GM23338 (cell line): ENCODE measurements at regions not wholly inside any gene's neighbourhood (a gene's known extent, or its start where the extent isn't known, plus 50 kb on each side); places are given as distances from the start of the nearest gene placed in this dataset.

ENCODE experiments used
- ATAC-seq: fragments of 200-7000 bp; cut with Tn5 transposase; 3 replicates; pipeline ENCODE4 v1.9.1; 2020
- DNase-seq: peaks from one replicate; pipeline ENCODE4 v3.0.0-alpha.2; 2015; ENCODE audit warnings: low spot score
- H2AFZ ChIP-seq: fragments of 200-600 bp; sonication (generic); 2 replicates; pipeline ENCODE4 v1.8.0; 2016; ENCODE audit warnings: antibody characterized with exemption, mild to moderate bottlenecking, moderate library complexity
- H3F3A ChIP-seq: fragments of 200-600 bp; sonication (generic); replicated peaks from 2 replicates; pipeline ENCODE4 v1.8.0; 2017; ENCODE audit warnings: antibody characterized with exemption, mixed run types, low read depth
- H3K27ac ChIP-seq: fragments of 200-600 bp; sonication (generic); 2 replicates; pipeline ENCODE4 v1.6.1; 2016; ENCODE audit warnings: low read depth
- H3K27me3 ChIP-seq: fragments of 200-600 bp; sonication (generic); 2 replicates; pipeline ENCODE4 v1.8.0; 2016; ENCODE audit warnings: mild to moderate bottlenecking, mixed run types, moderate library complexity; ENCODE audit not compliant: insufficient read depth
- H3K36me3 ChIP-seq: fragments of 200-600 bp; sonication (generic); 2 replicates; pipeline ENCODE4 v1.8.0; 2016; ENCODE audit warnings: mild to moderate bottlenecking; ENCODE audit not compliant: insufficient read depth
- H3K4me1 ChIP-seq: fragments of 200-600 bp; sonication (generic); 2 replicates; pipeline ENCODE4 v1.8.0; 2016; ENCODE audit warnings: mild to moderate bottlenecking, moderate library complexity; ENCODE audit not compliant: insufficient read depth
- H3K4me2 ChIP-seq: fragments of 200-600 bp; sonication (generic); 2 replicates; pipeline ENCODE4 v1.7.1; 2017; ENCODE audit warnings: mixed run types
- H3K4me3 ChIP-seq: fragments of 200-600 bp; sonication (generic); 2 replicates; pipeline ENCODE4 v1.6.1; 2016; ENCODE audit warnings: mixed run types
- H3K79me2 ChIP-seq: fragments of 200-600 bp; sonication (generic); replicated peaks from 2 replicates; pipeline ENCODE4 v1.8.0; 2017; ENCODE audit warnings: mild to moderate bottlenecking; ENCODE audit not compliant: insufficient read depth
- H3K9me2 ChIP-seq: fragments of 200-600 bp; sonication (generic); 2 replicates; pipeline ENCODE4 v1.8.0; 2017; ENCODE audit not compliant: insufficient read depth
- H4K20me1 ChIP-seq: fragments of 200-600 bp; sonication (generic); replicated peaks from 2 replicates; pipeline ENCODE4 v1.8.0; 2017; ENCODE audit warnings: mild to moderate bottlenecking; ENCODE audit not compliant: insufficient read depth
- H3K27ac Mint-ChIP-seq: 2 replicates; pipeline ENCODE4 v1.8.0; 2020; ENCODE audit warnings: inconsistent platforms, mild to moderate bottlenecking, moderate library complexity, mixed read lengths
- H3K27me3 Mint-ChIP-seq: 3 replicates; pipeline ENCODE4 v1.8.0; 2022; ENCODE audit warnings: low read depth, mild to moderate bottlenecking, moderate library complexity, mixed read lengths, inconsistent platforms; ENCODE audit not compliant: insufficient read depth, poor library complexity
- H3K36me3 Mint-ChIP-seq: 3 replicates; pipeline ENCODE4 v1.8.0; 2021; ENCODE audit warnings: low read depth, mild to moderate bottlenecking, inconsistent platforms, moderate library complexity, mixed read lengths
- H3K4me1 Mint-ChIP-seq: 3 replicates; pipeline ENCODE4 v1.8.0; 2020; ENCODE audit warnings: mild to moderate bottlenecking, inconsistent platforms, mixed read lengths
- H3K4me3 Mint-ChIP-seq: 3 replicates; pipeline ENCODE4 v1.8.0; 2021; ENCODE audit warnings: moderate library complexity, mild to moderate bottlenecking, inconsistent platforms, mixed read lengths
- H3K9me3 Mint-ChIP-seq: 3 replicates; pipeline ENCODE4 v1.8.0; 2020; ENCODE audit warnings: moderate library complexity, mild to moderate bottlenecking, inconsistent platforms, mixed read lengths
- CREB1 ChIP-seq: fragments of 250-450 bp; sonication (Bioruptor Pico); IDR thresholded peaks from 2 replicates; pipeline ENCODE4 v1.5.0; 2020; ENCODE audit warnings: low read depth, mild to moderate bottlenecking, moderate library complexity
- CTCF ChIP-seq, 2 experiments: fragments of 200-600 bp in 1 of 2; sonication (generic) in 1 of 2; conservative IDR thresholded peaks; 2 replicates each; pipeline versions ENCODE4 v1.5.1 to v1.6.1; 2016 to 2017; ENCODE audit warnings: antibody characterized with exemption in 2 of 2, low read depth in 2 of 2, mild to moderate bottlenecking in 2 of 2, moderate library complexity in 1 of 2
- ETS1 ChIP-seq: IDR thresholded peaks from 2 replicates; pipeline ENCODE4 v1.6.1; 2016; ENCODE audit warnings: antibody characterized with exemption
- EZH2 ChIP-seq: fragments of 200-600 bp; sonication (generic); IDR thresholded peaks from one replicate; pipeline ENCODE4 v1.8.0; 2017; ENCODE audit warnings: antibody characterized with exemption, mild to moderate bottlenecking, low read depth; ENCODE audit not compliant: unreplicated experiment
- EZH2phosphoT487 ChIP-seq: fragments of 200-600 bp; sonication (generic); IDR thresholded peaks from one replicate; pipeline ENCODE4 v1.8.1; 2018; ENCODE audit warnings: antibody characterized with exemption; ENCODE audit not compliant: unreplicated experiment
- REST ChIP-seq: IDR thresholded peaks from one replicate; pipeline ENCODE4 v1.6.1; 2018; ENCODE audit warnings: antibody characterized with exemption; ENCODE audit not compliant: unreplicated experiment

GRCh38 chr18:67400502-67401117 lies 115.9 kb downstream of the DSEL start:
- no peak overlapping the region for H3K27ac Mint-ChIP-seq
- H3K27me3 Mint-ChIP-seq: no peaks in the 10 kb centered on the region
- no peak for ATAC-seq

GRCh38 chr18:67386032-67386431 lies 130.5 kb downstream of the DSEL start:
- Histone ChIP-seq H3K9me2 (no peaks in the 10 kb centered on the region), H2AFZ (no peak overlapping the region)
- TF ChIP-seq CTCF (conservative IDR thresholded peaks at IDR 0.05; ENCODE audit: low read depth in 2 of 2) (no peak), EZH2 (no peak)

More at GRCh38 chr18:67400502-67401117, 115.9 kb downstream of the DSEL start:
- Histone ChIP-seq H3K4me1 (no peaks in the 10 kb centered on the region), H3K27ac (no peak overlapping the region), H3K27me3 (no peaks in the 10 kb centered on the region), H3K36me3 (no peaks in the 10 kb centered on the region), H3K4me3 (no peak overlapping the region), H4K20me1 (no peaks in the 10 kb centered on the region), H3K79me2 (no peaks in the 10 kb centered on the region), H3F3A (no peaks in the 10 kb centered on the region), H3K9me2 (no peaks in the 10 kb centered on the region), H2AFZ (no peak overlapping the region), H3K4me2 (no peak overlapping the region)
- TF ChIP-seq EZH2phosphoT487 (no peak), CREB1 (CRISPR knock-in tag) (no peak), REST (no peak), ETS1 (no peak)
- no peak overlapping the region for H3K4me3 Mint-ChIP-seq
- H3K4me1 Mint-ChIP-seq: no peaks in the 10 kb centered on the region
- H3K9me3 Mint-ChIP-seq: no peaks in the 10 kb centered on the region
- H3K36me3 Mint-ChIP-seq: no peaks in the 10 kb centered on the region
- no peak for DNase-seq

More at GRCh38 chr18:67386032-67386431, 130.5 kb downstream of the DSEL start:
- H3K4me1 Mint-ChIP-seq: no peaks in the 10 kb centered on the region
- no peaks in the 10 kb centered on the region for H3K36me3 Mint-ChIP-seq
- H3K4me1 ChIP-seq: no peaks in the 10 kb centered on the region
- H3K79me2 ChIP-seq: no peaks in the 10 kb centered on the region
- no peaks in the 10 kb centered on the region for H4K20me1 ChIP-seq
- ATAC-seq (no peak), DNase-seq (no peak)
- no peak overlapping the region for H3K4me3 ChIP-seq
- H3K27me3 Mint-ChIP-seq: no peaks in the 10 kb centered on the region
- H3K27me3 ChIP-seq: no peaks in the 10 kb centered on the region
- no peak overlapping the region for H3K4me3 Mint-ChIP-seq
- H3K9me3 Mint-ChIP-seq: no peaks in the 10 kb centered on the region
- H3K4me2 ChIP-seq: no peak overlapping the region
- H3K27ac Mint-ChIP-seq: no peak overlapping the region
- no peak overlapping the region for H3K27ac ChIP-seq
- H3F3A ChIP-seq: no peaks in the 10 kb centered on the region
- H3K36me3 ChIP-seq: no peaks in the 10 kb centered on the region
